Brain microvascular endothelial cell (primary cell): ENCODE measurements at regions not wholly inside any gene's neighbourhood (a gene's known extent, or its start where the extent isn't known, plus 50 kb on each side); places are given as distances from the start of the nearest gene placed in this dataset.

ENCODE experiments used
- DNase-seq: peaks from one replicate; pipeline ENCODE4 v3.0.0-alpha.2; 2020
- H3K27ac ChIP-seq: fragments of 250-450 bp; sonication (Bioruptor Pico); 2 replicates; pipeline ENCODE4 v1.5.1; 2020; ENCODE audit warnings: mild to moderate bottlenecking, moderate library complexity
- H3K27me3 ChIP-seq: fragments of 250-450 bp; sonication (Bioruptor Pico); replicated peaks from 2 replicates; pipeline ENCODE4 v1.5.1; 2020; ENCODE audit warnings: mild to moderate bottlenecking
- H3K36me3 ChIP-seq: fragments of 250-450 bp; sonication (Bioruptor Pico); replicated peaks from 2 replicates; pipeline ENCODE4 v1.5.1; 2020; ENCODE audit warnings: mild to moderate bottlenecking
- H3K4me3 ChIP-seq: 2 replicates; pipeline ENCODE4 v1.5.1; 2011; ENCODE audit warnings: low read depth, mild to moderate bottlenecking, control low read depth, low read length, moderate library complexity
- CTCF ChIP-seq: IDR thresholded peaks from 2 replicates; pipeline ENCODE4 v1.5.1; 2011; ENCODE audit warnings: low read depth, mild to moderate bottlenecking, moderate library complexity, low read length, control low read depth, inconsistent platforms; ENCODE audit errors: missing control alignments
- in situ Hi-C: cut with HindIII; loops from 2 replicates; pipeline ENCODE4 v1.10.0; 2017; ENCODE audit warnings: low sequenced_read_pairs, low pct_ligation_motif_present

DNA sequence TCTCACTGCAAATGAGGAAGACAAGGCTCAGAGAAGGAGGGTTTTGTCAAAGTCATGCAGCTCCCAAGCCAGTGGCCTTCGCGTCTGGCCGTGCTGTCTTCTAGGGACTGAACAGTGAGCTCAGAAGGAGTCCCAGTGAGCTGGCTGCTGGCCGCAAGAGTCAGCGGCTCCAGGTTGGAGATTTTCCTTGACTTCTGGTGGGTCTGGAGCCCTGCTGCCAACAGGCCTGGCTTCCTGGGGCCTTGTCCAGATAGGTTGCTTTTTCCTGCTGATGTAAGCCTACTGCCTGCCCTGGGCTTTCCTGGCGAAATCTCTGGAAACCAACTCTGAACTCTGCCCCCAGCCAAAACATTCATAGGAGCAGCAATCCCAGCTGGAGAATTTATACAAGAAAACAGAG, 272.7 kb upstream of the CADM1 start:
- Histone ChIP-seq H3K4me3 (no peak overlapping the region), H3K27me3 (no peaks in the 10 kb centered on the region), H3K27ac (no peak overlapping the region), H3K36me3 (no peaks in the 10 kb centered on the region)
- in situ Hi-C loops: no loop called here
- no peak for DNase-seq
- no peak for TF ChIP-seq CTCF

GRCh38 chr11:115775846-115776245, 271.6 kb upstream of the CADM1 start:
- no peak overlapping the region for H3K4me3 ChIP-seq
- H3K27me3 ChIP-seq: no peaks in the 10 kb centered on the region
- H3K36me3 ChIP-seq: no peaks in the 10 kb centered on the region
- H3K27ac ChIP-seq: no peak overlapping the region
- no peak for TF ChIP-seq CTCF
- in situ Hi-C loops: no loop called here
- DNase-seq: no peak

- Histone ChIP-seq H3K27ac (no peak overlapping the region), H3K36me3 (no peaks in the 10 kb centered on the region), H3K4me3 (no peak overlapping the region), H3K27me3 (no peaks in the 10 kb centered on the region)
- no peak for TF ChIP-seq CTCF
- in situ Hi-C loops: no loop called here
- DNase-seq: no peak
Measured at GRCh38 chr11:115774756-115775155, 270.5 kb upstream of the CADM1 start.

DNA sequence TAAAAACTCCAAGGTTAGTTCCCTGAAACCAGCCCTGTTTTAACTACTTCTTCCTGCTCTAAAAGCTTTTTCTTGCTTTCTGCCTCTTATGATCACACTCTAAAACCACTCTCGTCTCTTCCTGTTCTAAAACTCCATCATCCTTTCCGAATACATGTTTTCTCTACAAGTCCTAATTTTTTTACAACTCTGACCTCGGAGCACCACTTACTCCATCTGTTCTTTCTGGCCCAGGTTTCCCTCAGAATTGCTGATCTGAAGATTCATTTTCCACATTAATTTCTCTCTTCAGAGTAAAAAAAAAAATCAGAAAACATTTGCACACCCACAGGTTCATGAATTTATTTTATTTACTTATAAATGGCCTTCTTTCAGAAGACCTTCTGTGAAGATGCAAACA, 265.7 kb upstream of the CADM1 start:
- H3K27me3 ChIP-seq: no peaks in the 10 kb centered on the region
- DNase-seq: no peak
- no peak overlapping the region for H3K27ac ChIP-seq
- no peaks in the 10 kb centered on the region for H3K36me3 ChIP-seq
- H3K4me3 ChIP-seq: no peak overlapping the region
- no peak for TF ChIP-seq CTCF
- in situ Hi-C loops: no loop called here

DNA sequence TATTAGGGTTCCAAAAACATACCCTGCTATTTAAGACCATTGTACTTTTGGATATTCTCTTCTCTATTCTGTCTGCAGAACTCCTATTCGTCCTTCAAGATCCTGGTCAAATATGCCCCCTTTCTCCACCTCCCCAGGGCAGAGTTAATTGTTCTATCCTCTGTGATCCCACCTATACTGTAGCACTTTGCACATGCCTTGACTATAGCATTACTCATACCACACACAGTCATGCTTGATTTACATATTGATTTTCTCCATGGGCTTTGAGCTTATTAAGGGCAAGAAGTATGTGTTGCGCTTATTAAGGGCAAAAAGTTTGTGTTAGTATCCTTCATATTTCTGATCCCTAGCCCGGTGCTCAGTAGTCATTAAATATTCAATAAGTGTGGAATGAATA, 263.7 kb upstream of the CADM1 start:
- in situ Hi-C loops: no loop called here
- Histone ChIP-seq H3K27me3 (no peaks in the 10 kb centered on the region), H3K4me3 (no peak overlapping the region), H3K27ac (no peak overlapping the region), H3K36me3 (no peaks in the 10 kb centered on the region)
- TF ChIP-seq CTCF: no peak
- DNase-seq: no peak

GRCh38 chr11:115767047-115767802, 263.0 kb upstream of the CADM1 start:
- Histone ChIP-seq H3K36me3 (no peaks in the 10 kb centered on the region), H3K27me3 (no peaks in the 10 kb centered on the region), H3K27ac (no peak overlapping the region), H3K4me3 (no peak overlapping the region)
- no peak for TF ChIP-seq CTCF
- DNase-seq: no peak
- in situ Hi-C loops: no loop called here
